PC-3 (cell line): ENCODE measurements at regions not wholly inside any gene's neighbourhood (a gene's known extent, or its start where the extent isn't known, plus 50 kb on each side); places are given as distances from the start of the nearest gene placed in this dataset.

Experiments
- EZH2phosphoT487 ChIP-seq: fragments of 300-600 bp; sonication (generic); IDR thresholded peaks from 2 replicates; pipeline ENCODE4 v1.6.1; 2018; ENCODE audit warnings: mild to moderate bottlenecking, antibody characterized with exemption, low read length, borderline replicate concordance
- TF ChIP-seq, protein P1 (sequence below): fragments of 300-600 bp; sonication (generic); conservative IDR thresholded peaks from 2 replicates; pipeline ENCODE4 v1.5.1; 2017; ENCODE audit warnings: antibody characterized with exemption, low read depth, mild to moderate bottlenecking, low read length

DNA sequence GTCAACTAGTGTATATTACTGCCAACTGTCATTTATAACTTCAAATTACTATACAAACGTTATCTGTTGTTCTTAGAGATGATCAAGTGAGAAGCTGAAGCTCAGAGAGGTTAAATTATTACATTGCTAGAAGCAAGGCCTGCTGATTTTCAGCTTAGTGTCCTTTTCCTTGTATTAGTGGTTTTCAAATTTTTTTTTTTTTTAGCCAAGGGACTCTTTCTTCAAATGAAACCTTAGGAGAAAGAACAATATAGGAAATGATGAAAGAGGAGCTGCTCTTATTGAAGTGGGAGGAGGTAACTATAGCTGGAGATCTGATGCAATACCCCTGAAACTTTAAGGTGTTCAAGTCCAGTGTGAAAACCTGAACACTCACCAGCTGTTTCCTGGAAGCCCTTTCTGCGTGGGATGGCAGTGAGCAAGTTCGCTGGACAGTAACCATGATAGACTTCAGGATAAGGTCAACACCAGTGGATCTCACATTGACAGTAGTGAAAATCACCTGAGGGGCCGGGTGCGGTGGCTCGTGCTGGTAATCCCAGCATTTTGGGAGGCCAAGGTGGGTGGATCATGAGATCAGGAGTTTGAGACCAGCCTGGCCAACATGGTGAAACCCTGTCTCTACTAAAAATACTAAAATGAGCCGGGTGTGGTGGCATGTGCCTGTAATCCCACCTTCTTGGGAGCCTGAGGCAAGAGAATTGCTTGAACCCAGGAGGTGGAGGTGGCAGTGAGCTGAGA, 376.2 kb downstream of the EDEM1 start:
- no peak for TF ChIP-seq EZH2phosphoT487
- TF ChIP-seq, protein P1, sequence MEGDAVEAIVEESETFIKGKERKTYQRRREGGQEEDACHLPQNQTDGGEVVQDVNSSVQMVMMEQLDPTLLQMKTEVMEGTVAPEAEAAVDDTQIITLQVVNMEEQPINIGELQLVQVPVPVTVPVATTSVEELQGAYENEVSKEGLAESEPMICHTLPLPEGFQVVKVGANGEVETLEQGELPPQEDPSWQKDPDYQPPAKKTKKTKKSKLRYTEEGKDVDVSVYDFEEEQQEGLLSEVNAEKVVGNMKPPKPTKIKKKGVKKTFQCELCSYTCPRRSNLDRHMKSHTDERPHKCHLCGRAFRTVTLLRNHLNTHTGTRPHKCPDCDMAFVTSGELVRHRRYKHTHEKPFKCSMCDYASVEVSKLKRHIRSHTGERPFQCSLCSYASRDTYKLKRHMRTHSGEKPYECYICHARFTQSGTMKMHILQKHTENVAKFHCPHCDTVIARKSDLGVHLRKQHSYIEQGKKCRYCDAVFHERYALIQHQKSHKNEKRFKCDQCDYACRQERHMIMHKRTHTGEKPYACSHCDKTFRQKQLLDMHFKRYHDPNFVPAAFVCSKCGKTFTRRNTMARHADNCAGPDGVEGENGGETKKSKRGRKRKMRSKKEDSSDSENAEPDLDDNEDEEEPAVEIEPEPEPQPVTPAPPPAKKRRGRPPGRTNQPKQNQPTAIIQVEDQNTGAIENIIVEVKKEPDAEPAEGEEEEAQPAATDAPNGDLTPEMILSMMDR: no peak
